H7 (cell line): ENCODE measurements at regions not wholly inside any gene's neighbourhood (a gene's known extent, or its start where the extent isn't known, plus 50 kb on each side); places are given as distances from the start of the nearest gene placed in this dataset.

Source experiments
- DNase-seq: peaks from one replicate; pipeline ENCODE4 v3.0.0; 2012
- H3K27me3 ChIP-seq: 2 replicates; pipeline ENCODE4 v1.6.0; 2011; ENCODE audit warnings: mild to moderate bottlenecking, low read length; ENCODE audit not compliant: control insufficient read depth, insufficient read depth
- H3K36me3 ChIP-seq: replicated peaks from 2 replicates; pipeline ENCODE4 v1.5.1; 2011; ENCODE audit warnings: low read length; ENCODE audit not compliant: control insufficient read depth, insufficient read depth
- H3K4me3 ChIP-seq: 2 replicates; pipeline ENCODE4 v1.5.1; 2011; ENCODE audit warnings: low read depth, mild to moderate bottlenecking, control low read depth, low read length, moderate library complexity; ENCODE audit not compliant: insufficient read depth

DNA sequence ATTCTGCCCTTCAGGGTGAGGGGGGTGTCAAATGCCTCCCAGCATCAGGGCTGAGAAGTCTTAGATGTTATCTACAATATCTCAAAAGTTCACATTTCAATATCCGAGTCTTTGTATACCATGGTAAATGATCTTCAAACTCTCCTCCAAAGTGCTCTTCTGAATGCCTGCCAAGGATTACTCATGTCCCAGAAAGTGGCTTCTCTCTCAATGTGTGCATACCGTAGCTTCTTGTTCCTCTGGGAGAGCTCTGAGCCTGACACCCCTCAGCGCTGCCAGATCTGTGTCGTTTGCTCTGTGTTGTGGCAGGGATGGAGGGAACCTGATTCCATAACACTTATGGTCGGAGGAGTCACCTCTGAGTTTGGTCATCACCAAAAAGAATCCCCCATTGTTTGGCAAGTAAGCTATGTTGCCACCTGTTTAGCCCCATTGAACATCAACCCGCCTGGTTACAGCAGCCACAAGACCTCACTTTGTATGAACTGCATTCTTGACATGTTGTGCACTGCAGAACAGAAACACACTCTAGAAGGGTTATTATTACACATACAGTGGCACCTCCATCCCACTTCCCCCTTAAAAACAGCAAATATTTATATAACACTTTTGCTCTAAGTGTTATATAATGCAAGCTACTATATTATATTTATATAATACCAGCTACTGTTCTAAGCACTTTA is 163.1 kb upstream of the MIR17HG start:
- no peaks in the 10 kb centered on the region for H3K27me3 ChIP-seq
- DNase-seq: no peak

DNA sequence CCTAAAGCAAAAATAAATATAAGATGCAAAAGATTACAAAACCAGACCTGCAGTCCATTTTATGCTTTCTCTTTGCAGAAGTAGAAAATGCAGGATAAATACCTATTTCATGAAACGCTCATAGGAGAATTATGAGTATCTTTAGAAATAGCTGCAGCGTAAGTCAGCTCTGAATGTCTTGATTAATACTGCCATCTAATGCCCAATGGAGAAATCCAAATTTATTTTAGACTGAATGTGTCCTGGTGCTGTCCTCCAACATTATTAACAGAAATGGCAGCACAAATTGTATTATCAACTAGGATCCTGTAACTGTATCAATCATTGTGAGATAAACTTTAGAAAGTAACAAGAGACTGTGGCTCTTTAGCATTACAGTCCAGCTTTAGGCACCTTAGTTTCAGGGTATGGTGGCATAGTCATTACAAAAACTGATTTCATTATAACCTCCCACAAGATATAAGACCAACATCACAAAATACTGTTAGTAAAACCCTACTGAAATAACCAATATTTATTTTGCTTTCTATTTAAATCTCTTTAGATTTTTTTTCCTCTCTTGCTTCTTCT is 162.1 kb upstream of the MIR17HG start:
- H3K27me3 ChIP-seq: no peaks in the 10 kb centered on the region
- H3K36me3 ChIP-seq: no peaks in the 10 kb centered on the region
- DNase-seq: no peak
- H3K4me3 ChIP-seq: no peak overlapping the region

More for the DNA sequence above, 163.1 kb upstream of the MIR17HG start:
- Histone ChIP-seq H3K4me3 (no peak overlapping the region), H3K36me3 (no peaks in the 10 kb centered on the region)

DNA sequence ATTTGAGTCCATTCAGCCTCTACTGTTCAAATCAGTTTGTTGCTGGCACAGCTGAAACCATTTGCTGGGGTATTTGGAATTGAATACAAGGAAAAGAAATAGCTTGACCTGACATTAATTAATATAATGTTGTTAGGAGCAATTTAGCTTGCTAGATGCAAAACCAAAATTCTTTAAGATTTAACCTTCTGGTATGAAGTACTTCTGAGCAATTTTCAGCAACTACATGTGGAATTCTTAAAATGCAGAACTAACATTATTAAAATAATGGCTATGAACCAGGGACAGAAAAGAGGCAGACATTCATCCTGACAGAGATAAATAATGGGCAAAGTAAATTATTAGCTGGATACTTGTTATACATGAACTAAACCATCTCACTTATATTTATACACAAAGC is 160.0 kb upstream of the MIR17HG start:
- DNase-seq: no peak
- H3K4me3 ChIP-seq: no peak overlapping the region
- H3K27me3 ChIP-seq: no peaks in the 10 kb centered on the region
- H3K36me3 ChIP-seq: no peaks in the 10 kb centered on the region

DNA sequence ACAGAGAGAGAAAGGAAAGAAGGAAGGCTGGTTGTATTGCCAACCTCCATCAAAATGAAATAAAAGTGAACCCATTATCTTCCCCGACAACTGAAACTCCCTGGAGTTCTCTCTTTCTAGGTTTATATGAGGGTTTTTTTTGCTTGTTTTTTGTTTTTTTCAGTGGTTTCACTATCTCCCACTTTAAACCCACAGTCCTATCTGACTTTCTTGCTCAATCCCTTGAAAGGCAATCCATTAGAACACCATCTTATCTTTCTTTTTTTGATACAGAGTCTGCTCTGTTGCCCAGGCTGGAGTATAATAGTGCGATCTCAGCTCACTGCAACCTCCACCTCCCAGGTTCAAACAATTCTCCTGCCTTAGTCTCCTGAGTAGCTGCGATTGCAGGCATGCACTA is 158.0 kb upstream of the MIR17HG start:
- Histone ChIP-seq H3K27me3 (no peaks in the 10 kb centered on the region), H3K36me3 (no peaks in the 10 kb centered on the region), H3K4me3 (no peak overlapping the region)
- DNase-seq: no peak

DNA sequence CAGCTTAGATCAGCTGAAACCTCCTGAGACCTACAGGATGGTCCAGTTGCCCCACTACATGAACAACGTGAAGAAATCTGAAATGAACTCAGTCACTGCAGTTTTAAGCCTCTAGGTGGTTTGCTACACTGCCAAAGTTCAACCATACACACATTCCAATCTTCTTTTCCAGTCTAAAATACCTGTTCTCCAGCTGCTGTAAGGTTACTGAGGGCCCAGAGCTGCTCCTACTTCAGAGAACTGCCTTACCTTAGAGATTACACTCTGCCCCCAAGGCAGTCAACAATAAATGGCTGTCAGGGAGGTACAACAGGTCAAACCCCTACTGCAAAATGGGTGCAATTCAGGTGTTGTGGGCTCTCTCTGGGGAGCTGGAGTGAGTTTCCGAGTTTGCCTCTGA is 154.1 kb upstream of the MIR17HG start:
- no peaks in the 10 kb centered on the region for H3K36me3 ChIP-seq
- H3K27me3 ChIP-seq: no peaks in the 10 kb centered on the region
- no peak for DNase-seq
- H3K4me3 ChIP-seq: no peak overlapping the region

DNA sequence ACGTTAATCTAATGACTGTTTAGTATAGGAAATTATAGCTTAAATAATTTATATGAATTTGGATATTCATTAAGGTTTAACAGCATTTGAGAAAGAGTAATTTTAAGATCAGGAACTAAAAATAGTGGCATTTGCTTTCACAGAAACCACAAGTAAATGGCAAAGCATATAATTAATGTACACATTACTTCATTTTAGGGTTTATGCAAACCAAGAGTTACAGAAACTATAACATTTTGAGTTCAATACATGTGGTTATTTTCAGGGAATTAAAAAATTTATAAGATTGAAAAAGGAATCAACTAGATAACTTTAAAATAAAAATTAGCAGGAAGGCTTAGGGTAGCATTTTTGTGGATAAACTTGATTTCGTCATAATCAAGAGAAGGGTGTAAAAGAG is 151.7 kb upstream of the MIR17HG start:
- DNase-seq: no peak
- Histone ChIP-seq H3K27me3 (no peaks in the 10 kb centered on the region), H3K4me3 (no peak overlapping the region), H3K36me3 (no peaks in the 10 kb centered on the region)

DNA sequence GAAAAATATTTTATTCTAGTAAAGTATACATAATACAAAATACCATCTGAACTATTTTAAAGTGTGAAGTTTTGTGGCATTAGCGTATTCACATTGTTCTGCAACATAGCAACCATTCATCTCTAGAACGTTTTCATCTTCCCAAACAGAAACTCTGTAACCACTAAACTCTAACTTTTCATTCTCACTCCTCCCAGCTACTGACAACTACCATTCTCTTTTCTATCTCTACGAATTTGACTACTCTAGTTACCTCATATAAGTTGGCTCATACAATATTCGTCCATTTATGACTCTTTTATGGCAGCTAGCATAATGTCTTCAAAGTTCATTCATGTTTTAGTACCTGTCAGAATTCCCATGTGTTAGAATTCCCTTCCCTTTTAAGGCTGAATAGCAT is 150.5 kb upstream of the MIR17HG start:
- DNase-seq: no peak
- no peaks in the 10 kb centered on the region for H3K36me3 ChIP-seq
- H3K27me3 ChIP-seq: no peaks in the 10 kb centered on the region
- no peak overlapping the region for H3K4me3 ChIP-seq

DNA sequence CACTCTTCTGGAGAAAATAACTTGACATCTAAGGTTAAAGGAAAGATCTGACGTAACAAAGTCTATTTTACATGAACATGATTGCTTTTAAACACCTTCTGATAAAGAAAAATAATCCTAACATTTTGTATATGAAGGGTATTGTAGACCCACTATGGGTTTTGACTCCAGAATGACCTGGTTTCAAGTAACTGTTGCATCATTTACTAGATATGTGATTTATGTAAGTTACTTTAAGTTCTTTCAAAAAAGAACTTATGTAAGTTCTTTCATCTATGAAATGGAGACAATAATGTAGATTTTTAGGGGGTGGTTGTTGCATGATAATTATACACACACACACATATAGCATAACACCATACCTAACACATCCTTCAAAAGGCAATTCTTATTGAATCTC is 147.6 kb upstream of the MIR17HG start:
- Histone ChIP-seq H3K27me3 (no peaks in the 10 kb centered on the region), H3K36me3 (no peaks in the 10 kb centered on the region), H3K4me3 (no peak overlapping the region)
- no peak for DNase-seq

DNA sequence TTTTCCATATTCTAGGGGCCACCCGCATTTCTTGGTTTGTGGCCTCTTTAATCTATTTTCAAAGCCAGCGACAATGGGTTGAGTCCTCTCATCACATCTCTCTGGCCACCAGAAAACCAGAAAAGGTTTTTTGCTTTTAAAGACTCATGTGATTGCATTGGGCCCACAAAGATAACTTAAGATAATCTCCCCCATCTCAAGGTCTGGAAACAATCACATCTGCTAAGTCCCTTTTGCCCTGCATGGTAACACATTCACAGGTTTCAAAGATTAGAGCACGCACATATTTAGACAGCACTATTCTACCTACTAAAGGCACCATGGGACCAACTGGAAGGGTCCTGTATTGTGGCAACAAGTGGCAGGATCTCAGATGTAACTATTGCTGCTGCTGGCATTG is 147.0 kb upstream of the MIR17HG start:
- DNase-seq: no peak
- Histone ChIP-seq H3K36me3 (no peaks in the 10 kb centered on the region), H3K27me3 (no peaks in the 10 kb centered on the region), H3K4me3 (no peak overlapping the region)

DNA sequence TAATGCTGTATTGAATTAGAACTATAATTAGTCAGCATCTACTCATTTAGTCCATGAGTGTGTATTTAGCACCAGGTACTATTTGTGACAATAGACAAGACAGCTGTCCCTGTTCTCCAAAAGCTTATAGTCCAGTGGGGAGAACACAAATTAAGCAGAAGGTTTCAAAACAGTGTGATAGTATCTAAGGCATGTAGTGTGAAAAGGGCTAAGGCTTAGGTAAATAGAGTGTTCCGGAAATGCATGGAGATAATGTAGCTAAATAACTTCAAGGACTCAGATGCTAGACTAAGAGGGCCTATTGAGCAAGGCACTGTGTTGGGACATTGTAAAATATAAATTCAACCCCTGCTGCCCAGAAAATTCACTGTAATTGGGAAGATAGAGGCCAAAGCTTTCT is 144.1 kb upstream of the MIR17HG start:
- no peak for DNase-seq
- H3K27me3 ChIP-seq: no peaks in the 10 kb centered on the region

DNA sequence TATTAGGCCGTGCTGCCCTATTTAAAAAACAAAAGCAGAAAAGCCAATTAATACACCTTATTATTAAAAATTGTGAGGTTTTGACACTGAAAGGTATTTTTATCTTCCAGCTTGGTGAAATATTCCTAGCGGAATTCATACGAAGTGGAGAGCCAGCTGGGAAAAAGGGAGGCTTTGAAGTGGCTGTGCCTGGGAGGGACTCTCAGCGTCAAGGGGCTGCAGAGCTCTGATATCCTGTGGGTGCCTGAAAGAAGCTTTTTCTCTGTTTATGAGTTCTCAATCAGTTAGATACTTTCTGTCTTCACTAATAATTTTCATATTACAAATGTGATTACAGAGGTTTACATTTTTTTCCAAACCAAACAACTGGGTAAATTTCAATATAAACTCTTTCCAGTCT is 140.2 kb upstream of the MIR17HG start:
- Histone ChIP-seq H3K4me3 (no peak overlapping the region), H3K36me3 (no peaks in the 10 kb centered on the region), H3K27me3 (no peaks in the 10 kb centered on the region)
- DNase-seq: no peak

More for the DNA sequence above, 144.1 kb upstream of the MIR17HG start:
- no peak overlapping the region for H3K4me3 ChIP-seq
- H3K36me3 ChIP-seq: no peaks in the 10 kb centered on the region

DNA sequence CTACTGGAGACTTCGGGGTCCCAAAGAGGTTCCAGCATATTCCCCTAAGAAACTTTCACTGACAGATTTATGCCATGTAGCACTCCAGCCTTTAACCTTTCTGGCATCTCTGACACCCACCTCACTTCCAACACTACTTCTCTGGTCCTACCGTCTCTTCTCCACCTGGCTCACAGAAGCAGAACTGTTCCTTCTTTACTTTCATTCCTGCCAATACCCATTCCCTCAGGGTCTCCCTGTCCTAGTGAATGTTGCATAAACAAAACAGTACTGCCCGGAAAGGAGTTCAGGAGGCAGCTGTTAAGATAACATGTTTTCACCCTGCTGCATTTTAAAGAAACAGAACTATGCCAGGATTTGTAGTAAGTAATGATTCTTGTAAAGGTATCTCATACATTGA is 136.0 kb upstream of the MIR17HG start:
- Histone ChIP-seq H3K27me3 (no peaks in the 10 kb centered on the region), H3K4me3 (no peak overlapping the region), H3K36me3 (no peaks in the 10 kb centered on the region)
- no peak for DNase-seq

DNA sequence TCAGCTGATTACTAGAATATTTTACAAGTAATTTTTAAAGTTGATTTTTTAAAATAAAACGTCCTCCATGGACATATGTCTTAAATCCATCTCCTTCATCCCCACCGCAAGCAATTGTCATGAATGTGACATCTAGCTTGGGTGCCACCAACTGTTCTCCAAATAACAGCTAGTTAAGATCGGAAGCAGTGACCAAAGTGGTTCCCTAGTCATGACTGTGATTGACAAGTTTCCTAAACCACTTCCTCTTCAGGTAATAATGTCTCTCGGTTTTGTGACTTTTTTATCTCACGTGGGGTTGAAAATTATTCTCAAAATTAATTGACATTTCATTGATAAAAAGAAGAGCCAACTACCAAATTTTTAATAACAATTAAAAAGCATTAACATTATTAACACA is 135.3 kb upstream of the MIR17HG start:
- H3K36me3 ChIP-seq: no peaks in the 10 kb centered on the region
- H3K4me3 ChIP-seq: no peak overlapping the region
- DNase-seq: no peak
- no peaks in the 10 kb centered on the region for H3K27me3 ChIP-seq

DNA sequence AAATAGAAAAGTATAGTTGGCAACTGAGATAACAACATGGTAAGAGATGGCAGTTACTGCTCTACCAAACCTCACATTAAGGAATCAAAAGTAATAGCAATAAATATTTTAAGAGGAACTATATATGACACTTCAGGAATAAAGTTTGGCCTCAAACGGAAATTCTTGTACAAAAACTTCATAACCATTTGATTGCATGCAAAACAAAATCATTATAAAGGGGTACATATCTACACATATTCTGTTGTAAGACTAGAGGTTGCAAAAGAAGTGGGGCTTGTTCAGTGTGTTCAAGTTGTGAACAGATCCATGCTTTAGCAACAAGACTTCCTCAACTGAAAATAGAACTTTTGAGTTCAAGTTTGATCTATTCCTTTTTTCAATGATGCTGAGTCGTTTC is 133.5 kb upstream of the MIR17HG start:
- H3K27me3 ChIP-seq: no peaks in the 10 kb centered on the region

DNA sequence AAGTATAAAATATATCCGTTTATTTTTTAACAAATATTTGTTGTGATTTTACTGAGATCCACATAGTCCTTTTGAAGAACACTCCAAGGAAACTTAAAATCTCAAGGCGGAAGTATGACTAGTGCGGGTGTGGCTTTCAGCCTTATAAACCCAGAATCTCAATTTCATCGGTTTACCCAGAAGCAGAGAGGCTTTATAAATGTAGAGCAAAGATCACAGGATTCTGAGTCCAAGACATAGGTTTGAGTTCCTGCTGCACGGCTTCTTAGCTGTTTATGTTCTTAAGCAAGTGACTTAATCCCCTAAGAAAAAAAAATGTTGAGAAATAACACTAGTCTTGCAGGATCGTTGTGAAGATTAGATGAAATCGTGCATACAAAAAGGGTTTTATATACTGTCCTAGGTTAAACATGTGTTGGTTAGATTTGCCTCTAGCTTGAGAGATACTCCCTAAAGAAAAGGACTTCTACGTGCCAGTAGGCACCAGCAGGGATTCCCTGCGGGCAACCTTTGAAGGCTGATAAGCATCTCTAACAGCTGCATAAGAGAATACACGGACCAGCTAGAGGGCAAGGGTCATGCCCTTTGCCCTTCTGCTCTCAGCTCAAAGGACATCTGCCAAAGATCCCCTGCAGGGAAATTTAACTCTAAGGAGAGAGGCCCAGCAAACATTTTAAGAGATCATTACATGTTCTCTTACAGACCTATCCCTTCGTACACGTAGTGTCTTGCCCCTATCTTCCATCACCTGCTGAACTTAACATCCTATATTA is 130.4 kb upstream of the MIR17HG start:
- H3K27me3 ChIP-seq: no peaks in the 10 kb centered on the region
- DNase-seq: peak; percentile 18
- H3K4me3 ChIP-seq: no peak overlapping the region
- H3K36me3 ChIP-seq: no peaks in the 10 kb centered on the region

More for the DNA sequence above, 133.5 kb upstream of the MIR17HG start:
- no peak overlapping the region for H3K4me3 ChIP-seq
- no peaks in the 10 kb centered on the region for H3K36me3 ChIP-seq
- no peak for DNase-seq
